ENCODE measurements at regions not wholly inside any gene's neighbourhood (a gene's known extent, or its start where the extent isn't known, plus 50 kb on each side); places are given as distances from the start of the nearest gene placed in this dataset.
"Not testable (repeated sequence)": the region's sequence is repeated elsewhere in the genome, so short reads cannot be mapped to it uniquely, and the experiment has no call there.

- DNase-seq: no peak
Observed at GRCh38 chr1:96865731-96866685, 144.4 kb downstream of the PTBP2 start.

- DNase-seq: no peak
Observed at GRCh38 chr1:96872757-96873156, 151.2 kb downstream of the PTBP2 start.

GRCh38 chr1:96878640-96879039 lies 157.1 kb downstream of the PTBP2 start:
- no peak for DNase-seq

- DNase-seq: no peak
Observed at GRCh38 chr1:96880626-96881025, 159.0 kb downstream of the PTBP2 start.

GRCh38 chr1:96882096-96882495 lies 160.5 kb downstream of the PTBP2 start:
- no peak for DNase-seq

GRCh38 chr1:96886474-96886873 lies 164.9 kb downstream of the PTBP2 start:
- no peak for DNase-seq

- DNase-seq: no peak
Observed at GRCh38 chr1:96887501-96887900, 165.9 kb downstream of the PTBP2 start.

- DNase-seq: no peak
Observed at GRCh38 chr1:96901783-96902363, 180.3 kb downstream of the PTBP2 start.

GRCh38 chr1:96912248-96912647 lies 190.7 kb downstream of the PTBP2 start:
- DNase-seq: no peak

GRCh38 chr1:96915701-96916100 lies 194.1 kb downstream of the PTBP2 start:
- DNase-seq: not testable (repeated sequence)

GRCh38 chr1:96918406-96918805 lies 196.8 kb downstream of the PTBP2 start:
- no peak for DNase-seq

- DNase-seq: no peak
Observed at GRCh38 chr1:96922181-96922580, 200.6 kb downstream of the PTBP2 start.

GRCh38 chr1:96923753-96924152 lies 202.2 kb downstream of the PTBP2 start:
- DNase-seq: no peak

- DNase-seq: no peak
Observed at GRCh38 chr1:96926176-96926575, 204.6 kb downstream of the PTBP2 start.

- no peak for DNase-seq
Observed at GRCh38 chr1:96927125-96927524, 205.5 kb downstream of the PTBP2 start.

- DNase-seq: no peak
Observed at GRCh38 chr1:96931136-96931535, 209.6 kb downstream of the PTBP2 start.

GRCh38 chr1:96934282-96934681 lies 212.7 kb downstream of the PTBP2 start:
- DNase-seq: no peak

- DNase-seq: no peak
Observed at GRCh38 chr1:96944432-96945092, 223.0 kb downstream of the PTBP2 start.

- DNase-seq: no peak
Observed at GRCh38 chr1:96945509-96946084, 224.0 kb downstream of the PTBP2 start.

GRCh38 chr1:96955307-96956012 lies 233.9 kb downstream of the PTBP2 start:
- DNase-seq: no peak

GRCh38 chr1:96962216-96962615 lies 240.6 kb downstream of the PTBP2 start:
- DNase-seq: no peak

GRCh38 chr1:96962751-96963211 lies 241.2 kb downstream of the PTBP2 start:
- DNase-seq: no peak

- DNase-seq: no peak
Observed at GRCh38 chr1:96964761-96965160, 243.2 kb downstream of the PTBP2 start.

Measured in activated effector memory CD4-positive, alpha-beta T cell treated with Interleukin-2 at 50 U/mL for 16 hours (primary cell).